NCI-H82 treated with DMSO at 0.1 percent for 48 hours (cell line): ENCODE measurements at regions not wholly inside any gene's neighbourhood (a gene's known extent, or its start where the extent isn't known, plus 50 kb on each side); places are given as distances from the start of the nearest gene placed in this dataset.
A peak's percentile ranks its signal among the peaks of the same experiment; 100 is the strongest.
"Not testable (repeated sequence)": the region's sequence is repeated elsewhere in the genome, so short reads cannot be mapped to it uniquely, and the experiment has no call there.

ENCODE experiments used
- DNase-seq: peaks from one replicate; lab custom pipeline; 2025; ENCODE audit not compliant: unreplicated experiment; lab: John Stamatoyannopoulos, UW

DNA sequence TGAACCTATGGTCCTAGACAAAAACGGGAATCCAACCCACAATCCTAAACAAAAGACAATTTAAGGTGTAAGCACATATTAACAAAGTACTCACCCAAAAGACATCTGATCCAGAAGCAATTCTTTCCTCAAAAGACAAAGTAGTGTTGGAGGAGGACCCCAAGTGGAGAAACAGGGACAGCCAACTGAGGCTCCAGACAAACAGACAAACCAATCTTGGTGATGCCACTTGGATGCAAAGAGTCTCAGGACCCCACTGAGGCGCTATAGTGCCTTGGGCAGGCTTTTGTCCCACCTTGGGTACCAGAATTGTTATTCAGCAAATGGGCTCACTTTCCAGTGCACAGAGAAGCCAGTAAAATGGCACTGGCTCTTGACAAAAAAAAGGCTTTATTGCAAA lies 613.8 kb downstream of the DIPK2A start:
- DNase-seq, result no peak

DNA sequence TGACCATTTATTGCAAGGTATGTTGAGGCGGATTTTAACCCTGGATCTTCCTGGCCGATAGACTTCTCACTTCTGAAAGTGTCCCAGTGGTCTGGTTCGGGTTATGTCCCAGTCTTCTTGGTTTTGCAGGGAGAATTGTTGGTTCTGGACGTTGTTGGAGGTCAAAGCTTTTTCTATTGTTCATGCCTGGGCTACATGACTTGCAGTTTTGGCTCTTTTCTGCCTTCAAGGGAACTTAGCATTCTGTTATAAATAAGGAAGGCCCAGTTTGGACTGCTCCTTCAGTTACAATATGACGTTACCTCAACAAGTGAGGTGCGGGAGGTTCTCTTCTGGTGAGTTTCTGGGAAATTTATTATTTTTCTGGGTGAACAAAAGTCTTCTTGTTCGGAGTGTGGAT lies 614.3 kb downstream of the DIPK2A start:
- no peak for DNase-seq

DNA sequence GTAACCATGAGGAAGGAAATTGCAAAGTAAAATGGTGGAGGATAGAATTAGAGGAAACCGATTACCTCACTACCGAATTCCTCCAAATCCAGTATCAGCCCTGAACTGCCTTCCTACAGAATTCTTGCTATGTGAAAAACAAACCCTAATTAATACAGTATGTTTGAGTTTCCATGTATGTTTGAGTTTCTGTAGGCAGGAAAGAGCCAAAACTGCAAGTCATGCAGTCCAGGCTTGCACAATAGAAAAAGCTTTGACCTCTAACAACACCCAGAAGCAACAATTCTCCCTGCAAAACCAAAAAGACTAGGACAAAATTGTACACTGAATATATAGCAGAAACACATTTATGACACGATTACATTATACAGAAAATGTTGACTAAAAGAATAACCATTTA lies 614.8 kb downstream of the DIPK2A start:
- no peak for DNase-seq

GRCh38 chr3:144590854-144591253 lies 619.2 kb downstream of the DIPK2A start:
- DNase-seq, result no peak

DNA sequence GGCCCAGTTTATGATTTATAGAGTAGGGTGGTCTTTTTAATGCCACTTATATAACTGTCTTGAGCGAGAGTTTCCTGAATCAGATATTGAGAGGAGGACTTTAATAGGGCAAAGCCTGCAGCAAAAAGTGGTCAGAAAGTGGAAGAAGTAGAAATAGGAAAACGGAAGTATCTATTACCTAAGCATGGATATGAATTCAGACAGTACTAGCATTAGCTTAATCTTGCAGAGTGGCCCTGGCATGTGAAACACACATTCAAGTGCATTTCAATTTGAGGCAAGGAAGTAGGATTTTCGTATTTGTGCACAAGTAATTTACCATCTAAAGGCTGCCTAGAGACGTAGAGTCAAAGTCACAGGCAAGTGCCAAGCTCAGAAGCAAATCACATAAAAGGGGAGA lies 622.3 kb downstream of the DIPK2A start:
- no peak for DNase-seq

- not testable (repeated sequence) for DNase-seq
These were observed 648.6 kb downstream of the DIPK2A start for GRCh38 chr3:144620236-144620635.

DNA sequence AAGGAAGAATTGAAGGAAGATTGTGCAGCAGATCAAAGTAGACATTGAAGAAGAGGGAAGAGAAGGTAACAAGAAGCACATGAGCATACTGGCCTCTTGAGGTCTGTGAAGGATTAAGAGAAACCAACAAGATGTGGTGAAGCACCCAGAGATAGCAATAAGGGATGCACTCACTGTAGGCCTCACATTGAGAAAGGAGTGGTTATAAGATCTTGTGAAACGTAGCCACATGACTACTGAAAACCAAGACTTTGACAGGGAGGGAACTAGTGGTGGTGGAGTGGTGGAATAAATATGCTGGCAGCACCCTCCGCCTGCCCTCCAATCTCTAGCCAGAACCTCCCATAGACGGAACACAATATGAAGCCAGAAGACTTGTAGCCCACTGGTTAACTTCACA lies 651.2 kb downstream of the DIPK2A start:
- DNase-seq, result no peak

- no peak for DNase-seq
These were observed 653.0 kb downstream of the DIPK2A start for GRCh38 chr3:144624656-144625055.

DNA sequence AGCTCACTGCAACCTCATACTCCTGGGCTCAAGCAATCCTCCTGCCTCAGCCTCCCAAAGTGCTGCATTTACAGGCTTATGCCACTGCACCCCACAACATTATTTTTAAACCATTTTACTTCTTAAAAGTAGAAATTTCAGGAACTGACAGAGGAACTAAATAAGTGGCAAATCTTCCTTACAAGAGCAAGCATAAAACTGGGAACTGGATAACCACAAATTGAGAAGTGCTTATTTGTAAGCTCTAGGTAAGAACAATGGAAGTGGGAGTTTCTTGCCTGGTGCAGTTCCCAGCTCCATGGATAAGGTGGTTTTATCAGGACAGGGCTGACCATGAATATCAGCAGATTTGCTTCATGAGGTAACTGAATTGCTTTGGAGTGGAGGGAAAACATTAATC lies 655.2 kb downstream of the DIPK2A start:
- no peak for DNase-seq

GRCh38 chr3:144629381-144629780 lies 657.8 kb downstream of the DIPK2A start:
- no peak for DNase-seq

DNA sequence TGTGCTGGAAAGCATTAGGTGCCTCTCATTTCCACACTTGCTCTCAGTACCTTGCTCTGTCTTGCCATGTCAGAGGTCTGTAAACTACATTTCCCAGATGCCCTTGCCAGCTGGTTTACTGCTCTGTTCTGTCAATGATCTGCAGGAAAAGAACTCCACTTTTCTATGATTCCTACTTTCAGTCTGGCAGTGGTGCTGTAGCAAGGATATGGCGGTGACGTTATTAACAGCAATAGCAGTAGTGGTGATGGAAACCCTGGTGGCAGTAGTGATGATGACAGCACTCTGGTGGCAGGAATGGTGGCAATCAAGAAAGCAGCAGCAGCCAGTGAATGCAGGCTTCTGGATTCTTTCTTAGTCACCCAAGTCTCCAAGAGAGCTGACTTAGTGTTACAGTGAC lies 665.2 kb downstream of the DIPK2A start:
- no peak for DNase-seq

DNA sequence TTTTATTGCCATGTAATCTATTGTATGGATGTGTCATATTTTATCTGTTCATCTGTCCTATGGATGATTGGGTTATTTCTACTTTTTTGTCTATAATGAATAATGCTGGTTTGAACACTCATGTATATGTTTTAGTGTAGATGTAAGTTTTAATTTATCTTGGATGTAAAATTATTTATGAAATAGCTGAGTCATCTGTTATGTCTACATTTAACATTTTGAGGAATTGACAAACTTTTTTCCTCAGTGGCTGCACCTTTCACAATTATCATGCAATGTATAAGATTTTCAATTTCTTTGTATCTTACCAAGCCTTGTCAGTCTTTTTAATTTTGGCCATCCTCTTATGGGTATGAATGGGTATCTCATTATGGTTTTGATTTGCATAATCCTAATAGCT lies 666.4 kb downstream of the DIPK2A start:
- DNase-seq, result no peak

GRCh38 chr3:144643771-144644198 lies 672.2 kb downstream of the DIPK2A start:
- DNase-seq, result no peak

GRCh38 chr3:144645300-144645699 lies 673.7 kb downstream of the DIPK2A start:
- no peak for DNase-seq

DNA sequence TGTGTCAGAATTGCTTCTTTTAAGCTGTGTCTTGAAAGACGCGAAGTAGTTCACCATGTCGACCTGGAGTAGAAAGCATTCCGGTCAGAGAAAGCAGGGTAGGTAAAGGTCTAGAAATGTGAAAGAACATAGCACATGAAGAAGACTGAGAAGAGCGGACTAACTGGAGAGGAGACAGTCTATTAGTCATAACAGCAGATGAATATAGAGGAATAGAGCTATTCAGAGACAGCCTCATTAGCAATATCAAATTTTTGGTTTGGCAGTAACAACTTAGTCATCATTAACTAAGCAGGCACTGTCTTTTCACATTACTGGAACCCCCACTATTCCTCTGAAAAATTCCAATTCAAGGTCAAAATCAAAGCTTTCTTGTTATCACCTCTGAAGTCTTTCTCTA lies 678.8 kb downstream of the DIPK2A start:
- DNase-seq, result no peak

DNA sequence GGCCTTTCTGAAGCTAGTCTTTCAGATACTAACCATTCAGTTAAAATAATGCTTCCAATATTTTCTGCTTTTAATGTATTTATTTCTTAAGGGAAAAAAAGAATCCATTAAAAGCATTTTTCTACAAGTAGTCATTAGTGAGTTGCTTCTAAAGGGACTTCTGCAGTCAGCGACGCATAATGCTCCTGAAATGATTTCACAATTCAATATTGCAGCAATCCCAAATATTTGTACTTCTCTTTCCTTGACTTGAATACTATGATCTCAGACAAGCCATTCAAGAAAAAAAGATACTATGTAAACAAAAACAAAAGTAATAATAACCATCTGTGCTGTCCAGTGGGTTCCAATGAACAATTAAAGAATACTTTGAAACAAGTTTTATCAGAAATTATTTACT lies 681.0 kb downstream of the DIPK2A start:
- no peak for DNase-seq

DNA sequence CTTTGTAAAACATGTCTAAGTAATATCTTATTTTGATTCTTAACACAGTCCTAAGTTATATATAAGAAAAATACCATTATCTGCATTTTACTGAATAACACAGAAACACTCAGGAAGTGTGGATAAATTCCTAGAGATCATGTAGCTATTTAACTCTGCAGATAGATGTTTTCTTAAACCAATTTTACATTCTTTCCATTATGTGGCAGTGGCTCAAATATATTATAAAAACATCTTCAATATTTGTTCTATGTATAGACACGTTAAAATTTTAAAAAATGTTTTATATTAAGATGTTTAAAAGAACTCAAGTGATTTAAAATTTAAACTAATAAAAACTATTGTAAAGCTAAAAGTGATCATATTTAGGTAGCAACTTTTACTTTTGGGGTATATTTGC lies 683.8 kb downstream of the DIPK2A start:
- DNase-seq, result no peak

DNA sequence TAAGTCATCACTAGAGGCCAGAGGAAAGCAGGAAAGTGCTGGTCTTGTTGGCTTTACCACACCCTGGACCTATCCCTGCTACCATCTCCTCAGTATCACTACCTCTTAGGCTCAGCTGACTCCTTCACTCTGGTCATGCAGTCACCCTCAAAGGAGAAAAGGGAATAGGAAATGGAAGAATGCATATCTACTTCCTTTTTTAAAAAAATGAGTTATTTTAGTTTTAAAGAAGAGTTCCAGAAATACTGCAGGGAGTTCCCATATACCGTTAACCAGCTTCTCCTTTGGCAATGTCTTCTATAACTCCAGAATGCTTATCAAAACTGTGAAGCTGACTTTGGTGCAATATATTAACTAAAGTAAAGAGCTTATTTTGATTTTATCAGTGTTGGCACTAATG lies 688.6 kb downstream of the DIPK2A start:
- no peak for DNase-seq

DNA sequence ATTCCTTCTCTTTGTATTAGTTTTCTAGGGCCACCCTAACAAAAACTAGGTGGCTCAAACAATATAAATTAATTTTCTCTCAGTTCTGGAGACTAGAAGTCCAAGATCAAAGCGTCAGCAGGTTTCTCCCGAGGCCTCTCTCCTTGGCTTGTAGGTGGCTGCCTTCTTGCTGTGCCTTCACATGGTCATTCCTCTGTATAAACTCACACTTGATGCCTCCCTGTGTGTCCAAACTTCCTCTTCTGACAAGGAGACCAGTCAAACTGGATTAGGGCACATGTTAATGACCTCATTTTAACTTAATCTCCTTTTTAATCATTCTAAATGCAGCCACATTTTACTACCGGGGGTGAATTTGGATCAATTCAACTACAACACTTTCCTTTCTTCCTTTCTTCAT lies 691.1 kb downstream of the DIPK2A start:
- peak; percentile 10 for DNase-seq

GRCh38 chr3:144663456-144664436 lies 692.1 kb downstream of the DIPK2A start:
- DNase-seq, result no peak

GRCh38 chr3:144665567-144666053 lies 694.0 kb downstream of the DIPK2A start:
- DNase-seq, result no peak

- no peak for DNase-seq
These were observed 698.9 kb downstream of the DIPK2A start for GRCh38 chr3:144670571-144670970.

GRCh38 chr3:144677103-144677502 lies 705.5 kb downstream of the DIPK2A start:
- no peak for DNase-seq
